ENCODE measurements at regions not wholly inside any gene's neighbourhood (a gene's known extent, or its start where the extent isn't known, plus 50 kb on each side); places are given as distances from the start of the nearest gene placed in this dataset.

- no peak for TF ChIP-seq ZFP91 (CRISPR knock-in tag; IDR thresholded peaks at IDR 0.05; ENCODE audit: borderline replicate concordance)
These were observed 349.6 kb upstream of the MPDZ start (continued) for GRCh38 chr9:13629067-13629466.

GRCh38 chr9:13628526-13628925 lies 349.0 kb upstream of the MPDZ start:
- FAIRE-seq (no peak), DNase-seq (ENCODE audit: low spot score) (no peak), ATAC-seq (no peak)
- no peaks in the 10 kb centered on the region for H3K79me2 ChIP-seq (ENCODE audit: insufficient read depth, low read length)
- no peaks in the 10 kb centered on the region for H4K20me1 ChIP-seq (ENCODE audit: insufficient read depth, low read length)
- no peak overlapping the region for H2AFZ ChIP-seq (ENCODE audit: low read length)
- no peaks in the 10 kb centered on the region for H3K9me3 ChIP-seq (ENCODE audit: low read length)
- H3K27ac ChIP-seq (ENCODE audit: extremely low read length, insufficient read depth, low read length), result no peak overlapping the region
- no peak overlapping the region for H3K4me2 ChIP-seq (ENCODE audit: low read depth, low read length)
- H3K9ac ChIP-seq (ENCODE audit: insufficient read depth, low read depth, low read length), result no peak overlapping the region
- POLR2A ChIA-PET, result no interaction called here
- intact Hi-C loops (cut with micrococcal nuclease; ENCODE audit: unreplicated experiment) (no loop called here), in situ Hi-C loops (cut with HindIII; ENCODE audit: extremely low pct_ligation_motif_present, low pct_unique_long_range_greater_than_20kb) (no loop called here)
- 4% methylated on average over 1 of the region's 1 CpG for WGBS (ENCODE audit: low lambda C conversion rate)
- no peaks in the 10 kb centered on the region for H3K4me1 ChIP-seq (ENCODE audit: insufficient read depth, low read length)
- H3K27me3 ChIP-seq (ENCODE audit: control insufficient read depth in 1 of 2, insufficient read depth in 2 of 2, low read length in 2 of 2), result no peaks in the 10 kb centered on the region
- CTCF ChIA-PET (ENCODE audit: low intra/inter-chr PET ratio, low total read pairs), result no interaction called here
- H3K4me3 ChIP-seq (replicated peaks in 1 of 3; ENCODE audit: insufficient read depth in 1 of 3, low read depth in 2 of 3, low read length in 3 of 3), result no peak overlapping the region
- H3K36me3 ChIP-seq (replicated peaks in 1 of 2; ENCODE audit: control insufficient read depth in 1 of 2, insufficient read depth in 2 of 2, low read length in 2 of 2), result no peaks in the 10 kb centered on the region
- no TSS peak for BruUV-seq (replicated peaks)
- no peak for TF ChIP-seq ARID5B (CRISPR knock-in tag; IDR thresholded peaks at IDR 0.05)
- no peak for TF ChIP-seq TRIM22 (IDR thresholded peaks at IDR 0.05)
- no peak for TF ChIP-seq ZNF362 (CRISPR knock-in tag; IDR thresholded peaks at IDR 0.05; ENCODE audit: borderline replicate concordance)
- TF ChIP-seq ZNF710 (CRISPR knock-in tag; IDR thresholded peaks at IDR 0.05; ENCODE audit: borderline replicate concordance), result no peak
- no peak for TF ChIP-seq ZKSCAN8 (CRISPR knock-in tag; IDR thresholded peaks at IDR 0.05; ENCODE audit: borderline replicate concordance)
- TF ChIP-seq MBNL3 (CRISPR knock-in tag; conservative IDR thresholded peaks at IDR 0.05), result no peak
- no peak for TF ChIP-seq ZNF326 (CRISPR knock-in tag; IDR thresholded peaks at IDR 0.05; ENCODE audit: borderline replicate concordance)
- no peak for TF ChIP-seq POLR2G (IDR thresholded peaks at IDR 0.05; ENCODE audit: low read depth, low read length)
- TF ChIP-seq MEIS2 (CRISPR knock-in tag; IDR thresholded peaks at IDR 0.05), result no peak
